Ecto neural progenitor cell (in vitro differentiated cells): ENCODE measurements at regions not wholly inside any gene's neighbourhood (a gene's known extent, or its start where the extent isn't known, plus 50 kb on each side); places are given as distances from the start of the nearest gene placed in this dataset.

Source experiments
- DNase-seq: peaks from one replicate; pipeline ENCODE4 v3.0.0-alpha.2; 2018; ENCODE audit warnings: low spot score

- no peak for DNase-seq
Measured at GRCh38 chr17:79169861-79170260, 95.2 kb downstream of the ENGASE start.

DNA sequence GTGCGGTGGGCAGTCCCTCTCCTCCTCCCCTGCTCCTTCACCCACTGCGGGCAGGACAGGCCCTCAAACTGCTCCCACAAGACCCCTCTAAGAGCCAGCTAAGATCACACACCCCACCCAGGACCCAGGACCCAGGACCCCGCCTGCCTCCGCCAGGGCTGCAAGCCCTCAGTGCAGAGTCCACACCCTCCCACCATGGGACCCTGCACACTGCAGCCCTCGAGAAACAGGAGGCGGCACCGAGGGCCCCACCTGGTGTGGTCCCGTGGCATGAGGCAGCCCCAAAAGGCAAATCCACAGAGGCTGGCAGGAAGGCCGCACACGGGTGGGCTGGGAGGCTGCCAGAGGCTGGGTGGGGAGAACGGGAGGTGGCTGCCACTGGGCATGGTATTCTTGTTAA is 94.7 kb downstream of the ENGASE start:
- no peak for DNase-seq

GRCh38 chr17:79168486-79169055 is 93.9 kb downstream of the ENGASE start:
- DNase-seq: no peak

GRCh38 chr17:79167486-79167885 is 92.9 kb downstream of the ENGASE start:
- DNase-seq: no peak

DNA sequence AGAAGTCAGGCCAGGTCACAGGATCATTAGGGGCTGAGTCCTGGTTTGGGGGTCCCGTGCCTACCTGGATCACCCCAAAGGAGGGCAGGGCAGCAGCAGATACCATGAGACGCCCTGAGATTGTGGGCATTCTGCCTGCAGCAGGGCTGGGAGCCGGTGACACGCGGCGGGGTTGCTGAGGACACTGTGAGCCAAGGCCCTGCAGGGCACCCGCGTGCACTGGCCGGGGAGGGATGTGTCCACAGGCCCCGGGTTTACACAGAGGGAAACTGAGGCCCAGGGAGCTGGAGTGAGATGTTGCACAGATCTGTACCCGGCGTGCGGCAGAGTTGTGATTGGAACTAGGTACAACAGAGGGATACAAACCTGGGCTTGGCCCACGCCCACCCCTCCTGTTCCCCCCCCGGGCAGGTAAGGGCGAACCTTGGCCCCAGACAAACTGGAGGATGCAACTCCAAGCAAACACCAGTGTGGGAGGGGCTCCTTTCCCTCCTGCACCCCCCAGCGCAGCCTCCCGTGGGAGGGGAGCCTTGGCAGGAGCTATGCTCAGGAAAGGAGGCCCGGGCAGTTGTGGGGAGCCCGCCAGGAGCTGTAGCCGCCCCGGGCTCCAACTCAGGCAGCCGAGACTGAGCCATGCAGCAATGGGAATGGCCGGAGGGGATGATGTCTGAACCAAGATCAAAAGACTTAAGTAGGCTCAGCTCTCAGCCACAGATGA is 91.3 kb downstream of the ENGASE start:
- DNase-seq: no peak

DNA sequence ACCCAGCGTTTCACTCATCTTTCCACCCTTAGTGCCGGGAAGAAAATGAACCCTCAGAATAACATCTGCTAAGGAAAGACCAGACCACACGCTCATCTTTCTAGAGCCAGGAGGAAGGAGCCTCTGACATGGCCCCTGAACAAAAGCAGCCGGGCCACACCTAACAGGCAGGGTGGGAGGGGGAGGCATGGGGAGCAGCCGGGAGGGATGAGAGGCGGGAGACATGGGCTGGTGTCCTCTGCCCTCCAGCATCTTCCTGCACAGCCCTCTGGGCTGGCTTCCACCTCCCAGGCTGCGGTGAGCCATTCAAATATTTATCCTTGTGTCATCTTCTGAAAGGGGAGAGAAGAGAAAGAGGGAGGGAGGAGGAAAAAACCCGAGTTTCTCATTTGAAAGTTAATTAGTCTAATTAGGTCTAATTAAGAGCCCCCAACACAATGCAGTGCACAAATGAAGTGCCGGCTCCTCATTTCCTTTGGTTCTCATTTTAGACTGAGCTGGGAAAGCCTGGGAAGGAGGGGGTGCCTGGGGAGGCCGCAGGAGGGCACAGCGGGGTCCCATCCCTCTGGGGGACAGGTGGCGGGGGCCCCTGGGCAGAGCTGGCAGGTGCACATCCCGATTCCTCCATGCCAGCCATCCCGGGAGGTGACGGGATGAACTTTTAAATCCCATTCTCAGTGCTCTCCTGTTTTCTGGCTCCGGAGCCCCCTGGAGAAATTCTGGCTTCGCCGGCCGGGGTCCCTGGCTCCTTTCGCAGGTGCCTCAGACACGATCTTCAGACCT is 90.5 kb downstream of the ENGASE start:
- DNase-seq: no peak

- no peak for DNase-seq
Measured at GRCh38 chr17:79164408-79164807, 89.8 kb downstream of the ENGASE start.

DNA sequence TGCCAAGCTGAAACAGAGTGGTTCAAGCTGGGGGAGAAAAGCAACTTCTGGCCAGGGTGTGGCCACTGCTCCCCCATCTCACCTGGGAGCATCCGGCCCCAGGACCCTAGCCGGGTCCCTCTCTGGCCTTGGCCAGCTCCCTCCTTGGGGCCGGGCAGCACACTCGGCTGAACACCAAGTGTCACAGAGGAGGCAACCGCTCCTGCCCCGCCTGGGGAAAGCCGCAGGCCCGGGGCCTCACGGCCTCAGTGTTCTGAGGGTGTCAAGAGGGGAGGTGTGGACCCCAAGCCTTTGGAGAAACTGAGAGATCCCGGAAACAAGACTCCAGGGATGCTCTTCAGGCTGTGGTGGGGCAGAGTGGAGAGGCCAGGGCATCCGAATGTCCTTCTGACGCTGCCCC is 88.4 kb downstream of the ENGASE start:
- no peak for DNase-seq

- no peak for DNase-seq
Measured at GRCh38 chr17:79162012-79162963, 87.7 kb downstream of the ENGASE start.

- DNase-seq: no peak
Measured at GRCh38 chr17:79160980-79161636, 86.5 kb downstream of the ENGASE start.

GRCh38 chr17:79159926-79160325 is 85.3 kb downstream of the ENGASE start:
- DNase-seq: no peak

GRCh38 chr17:79159471-79159870 is 84.8 kb downstream of the ENGASE start:
- no peak for DNase-seq

DNA sequence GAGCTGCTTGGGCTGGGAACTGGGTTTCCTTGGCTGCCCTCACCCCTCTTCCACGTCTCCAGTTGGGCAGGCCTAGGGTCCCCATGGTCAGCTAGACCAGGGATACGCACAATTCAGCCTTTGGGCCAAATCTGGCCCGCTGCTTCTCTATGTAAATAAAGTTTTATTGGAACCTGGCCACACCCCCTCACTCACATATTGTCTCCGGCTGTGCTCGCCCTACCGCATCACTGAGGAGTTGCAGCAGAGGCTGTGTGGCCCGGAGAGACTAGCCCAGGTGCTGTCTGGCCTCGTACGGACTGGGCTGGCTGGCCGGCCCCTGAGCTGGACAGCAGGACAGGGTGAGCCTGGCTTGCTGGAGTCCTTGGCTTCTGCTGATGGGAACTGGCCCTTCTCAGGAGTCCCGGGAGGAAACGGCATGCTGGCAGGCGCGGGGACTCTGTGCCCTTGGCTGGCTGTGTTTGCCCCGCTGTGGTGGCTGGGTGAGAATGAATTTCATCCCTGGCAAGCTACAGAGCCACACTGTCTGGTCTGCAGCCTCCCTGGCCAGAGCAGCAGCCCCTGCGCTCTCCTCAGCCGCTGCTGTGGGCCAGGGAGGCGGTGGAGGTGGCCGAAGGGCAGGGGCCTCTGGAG is 82.0 kb downstream of the ENGASE start:
- DNase-seq: no peak

- DNase-seq: no peak
Measured at GRCh38 chr17:79155701-79156100, 81.1 kb downstream of the ENGASE start.

DNA sequence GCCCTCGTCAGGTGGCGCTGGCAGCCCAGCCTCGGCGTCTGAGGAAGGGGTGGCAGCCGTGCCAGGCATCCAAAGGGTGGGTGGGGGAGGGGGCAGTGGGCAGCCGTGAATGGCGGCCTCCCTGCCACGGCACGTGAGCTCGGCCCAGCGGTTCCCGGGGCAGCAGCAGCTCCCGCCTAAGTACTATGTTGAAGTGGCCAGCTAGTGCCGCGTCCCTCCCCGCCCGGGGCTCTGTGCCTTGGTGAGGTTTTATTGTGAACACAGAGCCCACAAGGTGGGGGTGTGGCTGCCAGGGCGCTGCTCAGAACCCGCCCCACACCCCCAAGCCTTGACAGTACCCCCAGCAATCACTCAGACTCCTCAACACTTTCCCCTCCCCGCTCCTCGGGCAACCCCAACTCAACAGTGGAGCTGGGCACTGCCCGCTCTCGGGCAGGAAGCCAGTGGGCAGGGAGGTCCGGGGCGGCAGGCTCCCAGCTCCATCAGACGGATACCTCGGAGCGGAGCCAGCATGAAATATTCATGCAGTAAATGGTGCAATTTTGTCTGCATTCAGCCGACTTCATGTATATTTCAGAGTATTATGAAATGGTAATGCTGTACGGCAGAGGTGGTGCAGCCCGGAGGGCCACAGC is 80.4 kb downstream of the ENGASE start:
- no peak for DNase-seq

GRCh38 chr17:79154446-79154845 is 79.8 kb downstream of the ENGASE start:
- no peak for DNase-seq

GRCh38 chr17:79153367-79154130 is 78.9 kb downstream of the ENGASE start:
- no peak for DNase-seq

- no peak for DNase-seq
Measured at GRCh38 chr17:79152636-79153035, 78.0 kb downstream of the ENGASE start.

- no peak for DNase-seq
Measured at GRCh38 chr17:79152110-79152509, 77.5 kb downstream of the ENGASE start.

- no peak for DNase-seq
Measured at GRCh38 chr17:79150799-79151198, 76.2 kb downstream of the ENGASE start.
